ENCODE measurements at regions not wholly inside any gene's neighbourhood (a gene's known extent, or its start where the extent isn't known, plus 50 kb on each side); places are given as distances from the start of the nearest gene placed in this dataset.

DNA sequence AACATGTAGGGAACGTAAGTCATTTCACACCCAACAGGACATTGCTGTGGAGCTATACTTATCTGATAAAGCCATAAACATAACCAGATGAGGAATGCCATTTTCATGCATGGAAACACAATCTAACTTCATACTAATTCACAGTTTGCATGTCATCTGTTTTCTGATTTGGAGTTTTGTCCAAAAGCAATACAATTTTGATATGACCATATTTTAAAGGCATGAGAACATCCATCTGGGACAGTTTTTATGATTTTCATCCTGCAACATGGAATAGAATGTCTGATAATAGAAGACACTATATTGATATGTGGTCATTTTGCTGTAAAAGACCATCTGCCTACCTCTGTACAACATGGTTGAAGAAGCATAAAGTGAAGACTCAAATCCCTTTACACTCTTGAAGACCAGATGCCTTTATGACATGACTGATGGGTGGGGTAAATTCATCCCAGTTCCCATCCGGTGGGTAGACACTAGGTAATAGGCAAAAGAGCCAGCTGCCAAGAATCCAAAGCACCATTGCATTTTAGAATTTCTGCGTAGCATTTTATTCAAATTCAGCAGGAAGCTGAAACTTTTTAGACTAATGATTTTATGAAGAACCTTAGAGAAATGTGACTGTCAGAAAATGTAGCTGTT is 309.8 kb downstream of the LMO7 start:
- intact Hi-C loops (cut with micrococcal nuclease) (no loop called here), dilution Hi-C loops (cut with MboI; ENCODE audit: extremely low pct_ligation_motif_present, low sequenced_read_pairs) (no loop called here)
- H3K36me3 ChIP-seq (ENCODE audit: control insufficient read depth in 2 of 2, extremely low read depth in 1 of 2, insufficient read depth in 2 of 2, low read length in 2 of 2), result no peaks in the 10 kb centered on the region
- H3K9me3 ChIP-seq (replicated peaks; ENCODE audit: control insufficient read depth, insufficient read depth, low read length), result no peaks in the 10 kb centered on the region
- H3K4me2 ChIP-seq (ENCODE audit: insufficient read depth, low read length), result no peak overlapping the region
- H3K4me3 ChIP-seq (replicated peaks in 1 of 3; ENCODE audit: insufficient read depth in 1 of 3, low read depth in 1 of 3, low read length in 3 of 3), result no peak overlapping the region
- ChIA-PET POLR2A (no interaction called here), CTCF (interaction anchor here (1.0 kb wide), 1 partner anchor 9 kb away, joined by 3 read pairs; no protein-coding TSS in a partner anchor)
- TF ChIP-seq, protein P1, sequence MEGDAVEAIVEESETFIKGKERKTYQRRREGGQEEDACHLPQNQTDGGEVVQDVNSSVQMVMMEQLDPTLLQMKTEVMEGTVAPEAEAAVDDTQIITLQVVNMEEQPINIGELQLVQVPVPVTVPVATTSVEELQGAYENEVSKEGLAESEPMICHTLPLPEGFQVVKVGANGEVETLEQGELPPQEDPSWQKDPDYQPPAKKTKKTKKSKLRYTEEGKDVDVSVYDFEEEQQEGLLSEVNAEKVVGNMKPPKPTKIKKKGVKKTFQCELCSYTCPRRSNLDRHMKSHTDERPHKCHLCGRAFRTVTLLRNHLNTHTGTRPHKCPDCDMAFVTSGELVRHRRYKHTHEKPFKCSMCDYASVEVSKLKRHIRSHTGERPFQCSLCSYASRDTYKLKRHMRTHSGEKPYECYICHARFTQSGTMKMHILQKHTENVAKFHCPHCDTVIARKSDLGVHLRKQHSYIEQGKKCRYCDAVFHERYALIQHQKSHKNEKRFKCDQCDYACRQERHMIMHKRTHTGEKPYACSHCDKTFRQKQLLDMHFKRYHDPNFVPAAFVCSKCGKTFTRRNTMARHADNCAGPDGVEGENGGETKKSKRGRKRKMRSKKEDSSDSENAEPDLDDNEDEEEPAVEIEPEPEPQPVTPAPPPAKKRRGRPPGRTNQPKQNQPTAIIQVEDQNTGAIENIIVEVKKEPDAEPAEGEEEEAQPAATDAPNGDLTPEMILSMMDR (IDR thresholded peaks at IDR 0.05; ENCODE audit: extremely low read depth in 1 of 2, insufficient read depth in 1 of 2, low read depth in 1 of 2, low read length in 2 of 2), result no peak
- TF ChIP-seq JUN (IDR thresholded peaks at IDR 0.05; ENCODE audit: borderline replicate concordance, insufficient read depth, insufficient read length, low read depth) (no peak), EZH2 (IDR thresholded peaks at IDR 0.05; ENCODE audit: borderline replicate concordance, low read depth, low read length, severe bottlenecking) (no peak), FOS (IDR thresholded peaks at IDR 0.05; ENCODE audit: borderline replicate concordance, insufficient read depth, low read length) (no peak), MYC (IDR thresholded peaks at IDR 0.05; ENCODE audit: low read depth, low read length) (no peak), POLR2A (IDR thresholded peaks at IDR 0.05; ENCODE audit: low read depth, low read length) (no peak), POLR2AphosphoS5 (IDR thresholded peaks at IDR 0.05; ENCODE audit: insufficient read depth, low read depth, low read length) (no peak)
- no peak for DNase-seq (ENCODE audit: low read depth, low spot score)
- H3K27me3 ChIP-seq (ENCODE audit: control insufficient read depth in 2 of 2, insufficient read depth in 2 of 2, low read length in 2 of 2), result peaks cover 0 to 2% of the 10 kb centered on the region in 2 experiments
- H3K4me1 ChIP-seq (ENCODE audit: control insufficient read depth, extremely low read depth, insufficient read depth, low read length), result no peaks in the 10 kb centered on the region
- no peaks in the 10 kb centered on the region for H3K79me2 ChIP-seq (ENCODE audit: control insufficient read depth, insufficient read depth, low read length)
- no TSS peak for BruUV-seq (replicated peaks)
- H2AFZ ChIP-seq (ENCODE audit: low read depth, low read length), result no peak overlapping the region
- FAIRE-seq, result no peak
- no peak overlapping the region for H3K9ac ChIP-seq (replicated peaks; ENCODE audit: extremely low read depth, insufficient read depth, low read length)
- H3K27ac ChIP-seq (ENCODE audit: insufficient read depth, low read depth, low read length), result no peak overlapping the region
- H4K20me1 ChIP-seq (replicated peaks; ENCODE audit: control insufficient read depth, extremely low read depth, insufficient read depth, low read length), result no peaks in the 10 kb centered on the region
- no peaks in the 10 kb centered on the region for H3K9me1 ChIP-seq (replicated peaks; ENCODE audit: control insufficient read depth, extremely low read depth, insufficient read depth, low read length)

Measured in endothelial cell of umbilical vein (primary cell).